ENCODE measurements at regions not wholly inside any gene's neighbourhood (a gene's known extent, or its start where the extent isn't known, plus 50 kb on each side); places are given as distances from the start of the nearest gene placed in this dataset.

DNA sequence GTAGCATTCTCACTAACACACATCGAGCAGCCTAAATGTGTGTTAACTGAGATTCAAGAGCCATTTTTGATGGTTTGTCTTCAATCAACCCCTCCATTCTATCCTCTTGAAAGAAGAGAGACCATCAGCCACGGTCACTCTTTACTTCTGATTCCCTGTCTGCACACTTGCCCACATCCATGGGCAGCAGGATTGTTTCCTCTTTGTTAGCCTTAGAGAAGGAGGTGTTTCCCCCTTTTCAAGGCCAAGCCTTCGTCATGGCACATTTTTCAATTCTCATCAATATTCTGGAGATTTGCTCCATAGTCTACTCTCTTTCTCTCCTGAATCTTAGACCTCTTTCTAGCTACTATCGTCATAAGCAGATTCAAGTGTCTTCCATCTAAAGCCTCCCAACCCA is 522.4 kb upstream of the NAALADL2 start:
- no peak overlapping the region for H3K9ac ChIP-seq (ENCODE audit: low read depth, low read length)
- no peaks in the 10 kb centered on the region for H3K36me3 ChIP-seq (ENCODE audit: control insufficient read depth, insufficient read depth, low read length)
- H3K27ac ChIP-seq (ENCODE audit: low read depth, low read length), result no peak overlapping the region
- H3K27me3 ChIP-seq (ENCODE audit: control insufficient read depth, insufficient read depth, low read length), result no peaks in the 10 kb centered on the region
- H3K4me3 ChIP-seq (ENCODE audit: low read depth, low read length), result no peak overlapping the region
- H3K9me3 ChIP-seq (ENCODE audit: control insufficient read depth, insufficient read depth, low read length), result no peaks in the 10 kb centered on the region
- H3K4me1 ChIP-seq (ENCODE audit: control insufficient read depth, insufficient read depth, low read length), result peaks cover 12% of the 10 kb centered on the region

DNA sequence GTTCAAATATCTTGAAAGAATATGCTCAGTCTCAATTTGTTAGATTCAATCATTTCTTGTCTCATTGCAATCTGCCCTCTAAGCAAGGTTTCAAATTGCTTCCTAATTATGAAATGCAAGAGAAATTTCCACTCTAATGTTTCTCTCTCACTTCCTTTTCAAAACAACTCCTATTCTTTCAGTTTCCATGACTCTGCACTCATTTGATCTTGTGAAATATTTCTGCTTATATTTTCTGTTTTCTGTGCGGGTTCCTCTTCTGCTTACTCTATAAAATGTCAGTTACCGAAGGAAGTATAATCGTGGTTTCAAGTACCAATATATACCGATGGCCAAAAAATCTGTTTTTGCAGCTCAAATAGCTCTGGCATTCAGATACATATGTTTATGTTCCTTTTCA is 521.9 kb upstream of the NAALADL2 start:
- no peaks in the 10 kb centered on the region for H3K9me3 ChIP-seq (ENCODE audit: control insufficient read depth, insufficient read depth, low read length)
- H3K9ac ChIP-seq (ENCODE audit: low read depth, low read length), result no peak overlapping the region
- no peaks in the 10 kb centered on the region for H3K36me3 ChIP-seq (ENCODE audit: control insufficient read depth, insufficient read depth, low read length)
- H3K27ac ChIP-seq (ENCODE audit: low read depth, low read length), result no peak overlapping the region
- H3K4me1 ChIP-seq (ENCODE audit: control insufficient read depth, insufficient read depth, low read length), result peaks cover 7% of the 10 kb centered on the region
- no peak overlapping the region for H3K4me3 ChIP-seq (ENCODE audit: low read depth, low read length)
- no peaks in the 10 kb centered on the region for H3K27me3 ChIP-seq (ENCODE audit: control insufficient read depth, insufficient read depth, low read length)

DNA sequence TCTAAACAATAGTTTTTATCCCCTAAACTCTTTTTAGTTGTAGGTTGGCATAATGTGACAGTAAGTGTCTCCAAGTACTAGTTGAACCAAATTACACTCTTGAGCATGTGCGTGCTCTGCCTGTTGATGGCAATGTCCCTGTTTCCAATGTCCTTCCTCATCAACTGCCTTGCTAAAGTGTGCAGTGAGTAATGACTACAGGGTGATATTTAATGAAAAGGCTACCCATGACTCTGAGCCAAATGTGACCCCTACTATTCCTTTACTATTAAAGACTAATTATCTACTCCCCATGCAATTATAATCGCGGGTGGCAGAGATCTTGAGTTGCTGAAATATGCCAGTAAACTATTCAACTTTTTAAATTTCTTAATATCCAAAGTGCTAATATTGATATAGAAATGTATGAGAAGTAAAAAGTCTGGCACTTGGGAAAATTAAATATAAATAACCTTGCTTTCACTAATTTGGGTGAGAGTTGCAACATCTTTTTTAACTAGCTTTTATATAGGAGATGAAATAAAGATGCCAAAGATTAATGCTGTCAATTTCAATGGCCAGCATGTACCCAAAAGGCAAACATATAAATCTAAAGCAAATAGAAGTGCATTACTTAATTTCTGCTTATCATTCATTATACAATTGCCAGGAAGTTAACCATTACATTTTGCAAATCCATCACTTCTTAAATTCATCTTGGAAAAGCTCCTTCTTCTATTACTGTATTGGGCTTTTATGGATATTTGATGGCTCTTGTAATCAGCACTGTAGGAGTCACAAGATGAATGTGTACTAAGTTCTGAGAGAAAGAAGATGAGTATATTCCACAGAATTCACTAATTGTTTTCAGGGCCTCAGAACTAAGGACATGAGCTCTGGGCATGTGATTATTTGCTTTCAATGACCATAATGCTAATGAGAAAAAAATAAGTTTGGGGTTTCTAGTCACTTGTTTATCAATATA is 518.2 kb upstream of the NAALADL2 start:
- H3K36me3 ChIP-seq (ENCODE audit: control insufficient read depth, insufficient read depth, low read length), result no peaks in the 10 kb centered on the region
- no peaks in the 10 kb centered on the region for H3K27me3 ChIP-seq (ENCODE audit: control insufficient read depth, insufficient read depth, low read length)
- H3K9ac ChIP-seq (ENCODE audit: low read depth, low read length), result no peak overlapping the region
- peaks cover 2% of the 10 kb centered on the region for H3K4me1 ChIP-seq (ENCODE audit: control insufficient read depth, insufficient read depth, low read length)
- no peaks in the 10 kb centered on the region for H3K9me3 ChIP-seq (ENCODE audit: control insufficient read depth, insufficient read depth, low read length)
- no peak overlapping the region for H3K27ac ChIP-seq (ENCODE audit: low read depth, low read length)
- no peak overlapping the region for H3K4me3 ChIP-seq (ENCODE audit: low read depth, low read length)

DNA sequence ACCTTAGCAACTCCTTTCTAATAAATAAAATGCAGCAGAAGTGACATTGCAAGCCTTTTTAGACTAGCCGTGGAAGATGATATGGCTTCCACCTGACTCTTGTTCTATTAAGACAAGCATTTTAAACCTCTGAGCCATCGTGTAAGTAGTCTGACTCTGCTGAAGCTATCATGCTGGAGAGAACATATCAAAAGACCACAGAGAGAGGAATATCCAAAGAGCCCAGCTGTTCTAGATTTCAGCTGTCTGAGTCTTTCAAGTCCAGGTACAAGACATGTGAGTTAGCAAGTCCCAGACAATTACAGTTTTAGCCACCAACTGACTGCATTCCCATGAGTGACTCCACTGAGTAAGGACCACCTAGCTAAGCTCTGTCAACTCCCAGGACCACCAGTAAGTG is 517.0 kb upstream of the NAALADL2 start:
- Histone ChIP-seq H3K4me1 (ENCODE audit: control insufficient read depth, insufficient read depth, low read length) (no peaks in the 10 kb centered on the region), H3K9me3 (ENCODE audit: control insufficient read depth, insufficient read depth, low read length) (no peaks in the 10 kb centered on the region), H3K27ac (ENCODE audit: low read depth, low read length) (no peak overlapping the region), H3K9ac (ENCODE audit: low read depth, low read length) (no peak overlapping the region), H3K36me3 (ENCODE audit: control insufficient read depth, insufficient read depth, low read length) (no peaks in the 10 kb centered on the region), H3K4me3 (ENCODE audit: low read depth, low read length) (no peak overlapping the region), H3K27me3 (ENCODE audit: control insufficient read depth, insufficient read depth, low read length) (no peaks in the 10 kb centered on the region)

DNA sequence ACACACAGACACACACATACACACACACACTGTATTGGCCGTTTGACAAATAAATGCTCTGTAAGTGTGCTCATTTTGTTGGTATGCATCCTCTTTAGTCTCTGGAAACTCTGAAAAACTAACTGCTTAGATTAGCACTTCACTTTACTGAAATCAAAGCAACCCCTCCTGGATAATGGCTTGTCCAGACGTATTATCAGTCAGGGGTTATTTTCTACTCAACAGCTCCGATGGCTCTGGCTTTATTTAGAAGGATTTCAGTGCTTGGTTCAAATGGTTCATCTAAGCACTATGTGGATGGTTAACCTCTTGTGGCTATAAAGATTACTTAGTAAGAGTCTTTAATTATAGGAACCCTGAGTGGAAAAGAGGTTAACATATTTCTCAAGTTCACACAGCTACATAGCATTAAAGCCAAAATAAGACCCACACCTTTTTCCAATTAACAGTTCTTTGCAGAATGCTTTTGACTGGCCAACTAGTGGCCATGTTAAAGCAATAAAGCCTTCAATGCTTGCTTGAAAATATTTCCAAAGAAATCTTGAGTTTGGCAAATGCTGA is 516.1 kb upstream of the NAALADL2 start:
- H3K36me3 ChIP-seq (ENCODE audit: control insufficient read depth, insufficient read depth, low read length), result no peaks in the 10 kb centered on the region
- H3K4me1 ChIP-seq (ENCODE audit: control insufficient read depth, insufficient read depth, low read length), result no peaks in the 10 kb centered on the region
- no peaks in the 10 kb centered on the region for H3K9me3 ChIP-seq (ENCODE audit: control insufficient read depth, insufficient read depth, low read length)
- H3K27ac ChIP-seq (ENCODE audit: low read depth, low read length), result no peak overlapping the region
- H3K9ac ChIP-seq (ENCODE audit: low read depth, low read length), result no peak overlapping the region
- H3K27me3 ChIP-seq (ENCODE audit: control insufficient read depth, insufficient read depth, low read length), result no peaks in the 10 kb centered on the region
- H3K4me3 ChIP-seq (ENCODE audit: low read depth, low read length), result no peak overlapping the region

DNA sequence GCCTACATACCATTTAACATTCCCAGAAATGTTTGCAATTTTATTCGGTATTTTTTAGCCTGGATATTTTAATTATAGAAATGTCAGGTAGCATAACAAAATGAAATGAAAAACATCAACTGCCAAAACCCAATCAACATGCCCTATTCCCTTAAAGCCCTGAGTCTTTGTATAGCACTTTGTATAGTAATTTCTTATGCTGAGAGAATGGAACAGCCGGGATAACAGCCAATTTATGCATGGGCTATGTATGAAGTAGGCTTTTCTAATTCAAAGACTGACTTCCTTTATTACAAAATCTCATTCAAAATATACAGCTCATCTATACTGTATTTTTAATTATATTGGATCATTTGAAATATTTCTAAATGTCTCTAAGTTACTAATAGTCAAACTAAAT is 513.0 kb upstream of the NAALADL2 start:
- Histone ChIP-seq H3K9me3 (ENCODE audit: control insufficient read depth, insufficient read depth, low read length) (peaks cover 6% of the 10 kb centered on the region; the same call in 1 of the 2 replicates), H3K27me3 (ENCODE audit: control insufficient read depth, insufficient read depth, low read length) (no peaks in the 10 kb centered on the region), H3K4me1 (ENCODE audit: control insufficient read depth, insufficient read depth, low read length) (no peaks in the 10 kb centered on the region), H3K36me3 (ENCODE audit: control insufficient read depth, insufficient read depth, low read length) (no peaks in the 10 kb centered on the region), H3K4me3 (ENCODE audit: low read depth, low read length) (no peak overlapping the region), H3K9ac (ENCODE audit: low read depth, low read length) (no peak overlapping the region), H3K27ac (ENCODE audit: low read depth, low read length) (no peak overlapping the region)

DNA sequence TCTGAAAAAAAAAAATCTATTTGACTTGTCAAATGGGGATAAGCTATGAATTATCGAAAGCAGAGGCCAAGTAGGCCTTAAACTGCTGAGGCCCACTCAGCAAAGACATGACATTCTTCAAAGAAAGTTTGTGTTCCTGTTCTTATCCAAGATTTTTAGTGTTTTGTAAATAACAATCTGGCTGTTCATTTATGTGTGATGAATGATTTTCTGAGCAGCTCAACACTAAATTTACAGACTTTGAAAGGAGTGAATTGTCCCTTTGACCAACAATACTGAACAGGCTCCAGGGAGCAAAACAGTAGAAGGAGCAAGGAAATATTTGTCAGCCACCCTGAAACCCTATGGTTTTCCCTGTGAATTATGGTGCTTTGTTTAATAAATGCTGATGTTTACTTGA is 512.6 kb upstream of the NAALADL2 start:
- Histone ChIP-seq H3K9ac (ENCODE audit: low read depth, low read length) (no peak overlapping the region), H3K36me3 (ENCODE audit: control insufficient read depth, insufficient read depth, low read length) (no peaks in the 10 kb centered on the region), H3K27ac (ENCODE audit: low read depth, low read length) (no peak overlapping the region), H3K27me3 (ENCODE audit: control insufficient read depth, insufficient read depth, low read length) (no peaks in the 10 kb centered on the region), H3K4me1 (ENCODE audit: control insufficient read depth, insufficient read depth, low read length) (no peaks in the 10 kb centered on the region), H3K9me3 (ENCODE audit: control insufficient read depth, insufficient read depth, low read length) (peaks cover 6% of the 10 kb centered on the region; the same call in 1 of the 2 replicates), H3K4me3 (ENCODE audit: low read depth, low read length) (no peak overlapping the region)

DNA sequence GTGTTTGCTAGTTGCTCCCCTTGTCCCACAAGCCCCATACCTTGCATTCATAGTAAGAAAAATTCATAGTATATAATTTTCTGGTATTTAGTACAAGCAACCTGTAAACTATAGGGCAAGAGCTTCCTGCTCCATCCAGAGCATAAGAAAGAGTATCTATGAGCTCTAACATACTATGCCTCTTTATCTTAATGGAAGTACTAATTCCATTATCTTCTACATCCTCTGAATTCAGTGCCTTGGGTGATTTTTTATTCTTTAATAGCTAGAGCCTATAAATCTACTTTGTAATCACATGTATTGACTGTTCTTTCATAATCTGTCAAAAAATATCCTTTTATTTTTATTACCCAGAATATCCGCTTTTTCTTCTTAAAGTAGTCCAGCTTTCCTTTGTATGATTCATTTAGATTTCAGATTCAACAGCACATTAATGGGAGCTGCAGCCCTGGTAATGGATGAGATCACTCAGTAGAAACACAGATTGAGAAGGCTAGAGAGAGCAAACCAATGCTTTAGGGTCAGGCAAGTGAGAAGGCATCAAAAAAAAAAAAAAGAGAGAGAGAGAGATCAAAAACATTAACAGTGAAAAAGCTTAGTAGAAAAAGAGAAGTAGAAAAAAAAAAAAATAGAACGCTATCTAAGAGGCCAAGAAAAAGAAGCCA is 511.5 kb upstream of the NAALADL2 start:
- no peak overlapping the region for H3K27ac ChIP-seq (ENCODE audit: low read depth, low read length)
- H3K9ac ChIP-seq (ENCODE audit: low read depth, low read length), result no peak overlapping the region
- H3K9me3 ChIP-seq (ENCODE audit: control insufficient read depth, insufficient read depth, low read length), result peaks cover 6% of the 10 kb centered on the region; the same call in 1 of the 2 replicates
- no peaks in the 10 kb centered on the region for H3K36me3 ChIP-seq (ENCODE audit: control insufficient read depth, insufficient read depth, low read length)
- no peaks in the 10 kb centered on the region for H3K4me1 ChIP-seq (ENCODE audit: control insufficient read depth, insufficient read depth, low read length)
- no peak overlapping the region for H3K4me3 ChIP-seq (ENCODE audit: low read depth, low read length)
- no peaks in the 10 kb centered on the region for H3K27me3 ChIP-seq (ENCODE audit: control insufficient read depth, insufficient read depth, low read length)

DNA sequence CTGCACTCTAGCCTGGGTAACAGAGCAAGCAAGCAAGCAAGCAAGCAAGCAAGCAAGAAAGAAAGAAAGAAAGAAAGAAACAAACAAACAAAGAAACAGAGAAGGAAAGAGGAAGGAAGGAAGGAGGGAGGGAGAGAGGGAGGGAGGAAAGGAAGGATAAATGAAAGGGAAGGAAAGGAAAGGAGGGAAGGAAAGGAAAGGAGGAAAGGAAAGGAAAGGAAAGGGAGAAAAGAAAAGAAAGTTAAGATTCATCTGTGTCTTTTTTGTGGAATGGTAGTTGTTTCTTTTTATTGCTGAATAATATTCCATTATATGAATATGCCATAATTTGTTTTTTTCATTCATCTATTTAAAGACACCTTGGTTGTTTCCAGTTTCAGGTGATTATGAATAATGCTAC is 506.9 kb upstream of the NAALADL2 start:
- no peak overlapping the region for H3K9ac ChIP-seq (ENCODE audit: low read depth, low read length)
- no peak overlapping the region for H3K27ac ChIP-seq (ENCODE audit: low read depth, low read length)
- no peak overlapping the region for H3K4me3 ChIP-seq (ENCODE audit: low read depth, low read length)
- H3K9me3 ChIP-seq (ENCODE audit: control insufficient read depth, insufficient read depth, low read length), result peaks cover 6% of the 10 kb centered on the region; the same call in 1 of the 2 replicates
- no peaks in the 10 kb centered on the region for H3K27me3 ChIP-seq (ENCODE audit: control insufficient read depth, insufficient read depth, low read length)
- H3K4me1 ChIP-seq (ENCODE audit: control insufficient read depth, insufficient read depth, low read length), result no peaks in the 10 kb centered on the region
- H3K36me3 ChIP-seq (ENCODE audit: control insufficient read depth, insufficient read depth, low read length), result no peaks in the 10 kb centered on the region

DNA sequence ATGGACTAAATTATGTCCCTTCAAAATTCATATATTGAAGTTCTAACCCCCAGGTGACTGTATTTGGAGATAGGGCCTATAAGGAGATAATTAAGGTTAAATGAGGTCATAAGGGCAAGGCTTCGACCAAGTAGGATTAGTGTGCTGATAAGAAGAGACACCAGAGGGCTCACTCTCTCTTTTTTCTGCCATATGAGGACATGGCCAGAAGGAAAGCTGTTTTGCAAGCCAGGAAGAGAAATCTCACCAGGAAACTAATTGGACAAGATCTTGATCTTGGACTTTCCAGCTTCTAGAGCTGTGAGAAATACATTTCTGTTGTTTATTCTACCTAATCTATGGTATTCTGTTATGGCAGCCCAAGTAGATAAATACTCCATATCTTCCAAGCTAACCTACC is 503.6 kb upstream of the NAALADL2 start:
- Histone ChIP-seq H3K9ac (ENCODE audit: low read depth, low read length) (no peak overlapping the region), H3K27me3 (ENCODE audit: control insufficient read depth, insufficient read depth, low read length) (no peaks in the 10 kb centered on the region), H3K36me3 (ENCODE audit: control insufficient read depth, insufficient read depth, low read length) (no peaks in the 10 kb centered on the region), H3K9me3 (ENCODE audit: control insufficient read depth, insufficient read depth, low read length) (no peaks in the 10 kb centered on the region), H3K4me1 (ENCODE audit: control insufficient read depth, insufficient read depth, low read length) (no peaks in the 10 kb centered on the region), H3K4me3 (ENCODE audit: low read depth, low read length) (no peak overlapping the region), H3K27ac (ENCODE audit: low read depth, low read length) (no peak overlapping the region)

DNA sequence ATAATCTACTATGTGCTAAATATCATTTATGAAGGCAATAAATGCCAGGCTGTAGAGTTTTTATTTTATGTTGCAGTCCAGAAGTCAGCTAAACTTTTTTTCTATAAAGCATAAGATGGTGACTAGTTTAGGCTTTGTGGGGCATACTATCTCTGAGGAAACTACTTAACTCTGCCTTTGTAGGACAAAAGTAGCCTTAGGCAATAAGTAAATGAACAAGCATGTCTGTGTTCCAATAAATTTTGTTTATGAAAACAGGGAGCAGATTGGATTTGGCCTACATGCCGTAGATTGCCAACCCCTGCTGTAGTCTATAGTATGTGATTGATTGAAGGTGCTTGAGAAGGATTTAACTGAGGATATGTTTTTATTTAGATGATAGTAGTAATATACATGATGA is 502.5 kb upstream of the NAALADL2 start:
- H3K9me3 ChIP-seq (ENCODE audit: control insufficient read depth, insufficient read depth, low read length), result no peaks in the 10 kb centered on the region
- no peak overlapping the region for H3K9ac ChIP-seq (ENCODE audit: low read depth, low read length)
- no peaks in the 10 kb centered on the region for H3K27me3 ChIP-seq (ENCODE audit: control insufficient read depth, insufficient read depth, low read length)
- H3K36me3 ChIP-seq (ENCODE audit: control insufficient read depth, insufficient read depth, low read length), result no peaks in the 10 kb centered on the region
- H3K27ac ChIP-seq (ENCODE audit: low read depth, low read length), result no peak overlapping the region
- H3K4me3 ChIP-seq (ENCODE audit: low read depth, low read length), result no peak overlapping the region
- H3K4me1 ChIP-seq (ENCODE audit: control insufficient read depth, insufficient read depth, low read length), result no peaks in the 10 kb centered on the region
